DMS 273 (cell line): ENCODE measurements at regions not wholly inside any gene's neighbourhood (a gene's known extent, or its start where the extent isn't known, plus 50 kb on each side); places are given as distances from the start of the nearest gene placed in this dataset.

Experiments used
- DNase-seq: peaks from one replicate; lab custom pipeline; 2025; ENCODE audit not compliant: unreplicated experiment; lab: John Stamatoyannopoulos, UW

DNA sequence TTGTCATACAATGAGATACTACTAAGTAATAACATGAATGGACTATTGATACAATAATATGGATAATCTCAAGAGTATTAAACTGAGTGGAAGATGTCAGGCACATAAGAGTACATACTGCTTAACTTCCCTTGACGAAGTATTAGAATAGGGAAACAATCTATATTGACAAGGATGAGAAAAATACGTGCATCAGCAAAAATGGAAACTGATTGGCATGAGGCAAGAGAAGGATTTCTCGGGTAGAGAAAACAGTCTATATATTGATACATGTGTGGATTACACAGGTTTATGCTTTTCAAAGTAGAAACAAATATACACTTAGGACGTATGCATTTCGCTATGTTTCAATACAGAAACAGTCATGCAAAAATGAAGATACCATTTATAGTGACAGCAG, 57.4 kb downstream of the PRR20E start:
- no peak for DNase-seq

DNA sequence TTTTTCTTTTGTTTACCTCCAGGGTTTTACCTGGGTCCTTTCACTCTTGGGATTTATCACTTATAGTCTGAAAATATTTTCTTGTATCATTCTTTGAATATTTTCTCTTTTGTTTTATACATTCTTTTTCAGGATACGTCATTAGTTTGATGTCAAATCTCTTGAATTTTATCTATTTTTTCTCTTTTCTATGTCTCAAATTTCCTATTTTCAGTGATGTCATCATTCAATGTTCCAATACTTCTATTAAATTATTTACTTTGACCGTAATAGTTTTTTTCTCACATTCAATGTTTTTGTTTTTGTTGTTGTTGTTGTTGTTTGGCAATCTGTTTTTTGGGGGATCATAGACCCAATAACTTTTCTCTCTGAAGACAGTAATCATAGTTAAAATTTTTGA, 83.5 kb downstream of the PRR20E start:
- no peak for DNase-seq

DNA sequence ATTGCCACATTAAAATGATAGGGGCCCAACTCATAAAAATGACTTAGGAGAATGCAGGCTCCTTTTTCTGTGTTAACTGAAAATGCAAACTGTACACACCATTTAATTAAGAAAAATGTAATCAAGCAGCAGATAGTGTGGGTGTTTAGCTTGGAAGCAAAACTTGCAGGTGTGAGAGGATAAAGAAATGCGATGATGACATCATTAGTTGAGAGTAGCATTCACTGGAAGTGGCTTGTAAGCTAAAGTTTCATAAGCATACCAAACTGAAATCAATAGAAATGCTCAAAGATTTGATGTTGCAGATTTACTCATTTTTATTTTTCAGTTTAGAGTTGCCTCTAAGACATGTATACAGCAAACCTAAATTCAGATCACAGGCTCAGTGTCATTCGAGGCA, 86.6 kb downstream of the PRR20E start:
- DNase-seq, result no peak

DNA sequence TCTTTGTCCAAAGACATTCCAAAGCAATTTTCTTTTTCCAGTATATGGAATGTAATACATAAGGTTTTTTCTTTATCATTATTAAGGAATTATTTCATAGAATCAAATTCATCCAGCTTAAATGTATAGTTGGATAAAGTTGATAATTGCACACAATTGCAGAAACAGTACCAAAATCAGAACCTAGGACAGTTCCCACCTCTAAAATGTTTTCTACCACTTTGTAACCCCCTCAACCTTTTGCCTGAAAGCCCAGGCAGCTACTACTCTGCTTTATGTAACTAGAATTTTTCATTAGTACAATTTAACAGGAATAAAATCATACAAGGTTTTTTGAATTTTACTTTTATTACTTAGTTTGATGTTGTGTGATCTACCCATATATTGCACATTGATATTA, 98.0 kb downstream of the PRR20E start:
- DNase-seq, result no peak

DNA sequence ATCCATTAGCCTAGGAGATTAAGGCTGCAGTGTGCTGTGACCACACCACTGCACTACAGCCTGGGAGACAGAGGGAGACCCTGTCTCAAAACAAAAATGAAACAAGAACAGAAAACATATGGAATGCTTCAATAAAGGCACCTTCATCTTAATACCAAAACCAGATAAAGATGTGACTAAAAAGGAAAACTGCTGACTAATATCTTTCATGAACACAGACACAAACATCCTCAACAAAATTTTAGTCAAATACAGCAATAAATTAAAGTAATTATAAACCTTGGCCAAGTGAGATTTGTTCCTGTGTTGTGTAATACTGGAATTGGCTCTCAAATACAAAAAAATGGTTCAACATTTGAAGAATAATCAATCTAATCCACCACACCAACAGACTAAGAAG, 103.5 kb downstream of the PRR20E start:
- no peak for DNase-seq

- no peak for DNase-seq
Measured at GRCh38 chr13:57286511-57287098, 119.6 kb downstream of the PRR20E start.

- DNase-seq, result no peak
Measured at GRCh38 chr13:57302604-57303003, 135.6 kb downstream of the PRR20E start.

DNA sequence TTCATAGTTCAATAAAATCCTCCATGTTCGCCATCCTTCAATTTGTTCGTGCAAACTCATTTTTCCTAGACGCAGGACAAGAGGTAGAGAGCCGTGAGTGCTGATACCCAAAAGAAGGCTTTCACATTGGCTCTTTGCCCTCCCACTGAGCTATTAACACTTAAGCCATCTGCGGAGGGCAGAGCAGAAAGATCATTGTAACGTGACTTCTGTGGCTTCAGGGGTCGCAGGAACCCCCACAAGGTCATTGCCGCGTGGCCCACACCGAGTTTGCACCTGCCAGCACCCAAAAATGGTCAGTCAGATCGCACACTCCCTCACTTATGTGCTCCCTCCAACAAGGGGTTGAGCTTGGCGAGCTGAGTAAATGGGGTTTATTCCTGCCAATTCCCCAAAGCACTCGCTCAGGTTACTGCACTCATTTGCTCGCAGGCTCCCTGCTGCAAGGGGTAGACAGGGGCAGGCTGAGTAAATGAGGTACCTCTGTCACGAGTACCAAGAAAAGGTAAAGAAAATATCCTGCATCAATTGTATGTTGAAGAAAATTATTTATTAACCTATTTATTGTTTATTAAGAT, 144.1 kb downstream of the PRR20E start:
- DNase-seq, result no peak

- no peak for DNase-seq
Measured at GRCh38 chr13:57314897-57315520, 148.0 kb downstream of the PRR20E start.

DNA sequence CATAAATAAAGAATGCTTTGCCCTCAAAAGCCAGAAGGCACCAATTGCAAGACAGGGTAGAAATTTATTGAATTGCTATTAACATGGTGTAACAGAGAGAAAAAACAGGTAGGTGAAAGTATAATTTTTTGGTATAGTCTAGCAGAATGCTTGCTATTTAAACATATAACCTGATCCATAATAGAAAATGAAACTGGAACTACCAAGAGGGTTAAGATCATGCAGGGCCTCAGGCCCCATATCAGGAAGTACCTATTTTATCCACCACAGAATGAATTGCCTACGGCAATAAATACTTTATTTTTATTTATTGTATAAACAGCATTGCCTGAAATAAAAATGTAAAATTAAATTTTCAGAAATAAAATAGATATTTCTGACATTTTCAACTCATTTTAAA, 159.5 kb downstream of the PRR20E start:
- DNase-seq, result no peak

DNA sequence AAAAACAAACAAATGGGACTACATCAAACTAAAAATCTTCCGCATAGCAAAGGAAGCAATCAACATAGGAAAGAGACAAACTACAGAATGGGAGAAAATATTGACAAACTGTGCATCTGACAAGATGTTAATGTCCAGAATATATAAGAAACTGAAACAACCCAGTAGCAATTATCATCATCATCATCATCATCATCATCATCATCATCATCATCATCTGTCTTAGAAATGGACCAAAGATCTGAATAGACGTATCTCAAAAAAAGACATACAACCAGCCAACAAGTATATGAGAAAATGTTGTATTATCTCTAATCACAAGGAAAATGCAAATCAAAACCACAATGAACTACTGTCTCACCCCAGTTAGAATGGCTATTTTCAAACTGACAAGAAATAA, 173.9 kb downstream of the PRR20E start:
- no peak for DNase-seq

DNA sequence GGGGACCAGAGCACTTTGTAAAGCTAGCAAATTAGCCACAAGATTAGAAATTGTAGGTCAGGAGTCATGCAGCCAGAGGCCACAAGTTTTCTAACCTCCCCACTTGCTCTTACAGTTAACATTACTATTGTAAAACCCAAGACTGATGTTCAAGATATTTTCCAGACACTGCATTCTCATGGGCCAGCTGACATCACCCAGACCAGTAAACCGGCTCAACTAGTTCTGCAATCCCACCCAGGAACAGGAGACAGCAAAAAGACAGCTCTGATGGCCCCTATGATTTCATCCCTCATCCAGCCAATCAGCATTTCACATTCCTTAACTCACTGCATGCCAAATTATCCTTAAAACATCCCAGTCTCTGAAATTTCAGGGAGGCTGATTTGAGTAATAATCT, 178.5 kb downstream of the PRR20E start:
- DNase-seq, result no peak

GRCh38 chr13:57346786-57347185, 179.8 kb downstream of the PRR20E start:
- DNase-seq, result no peak

DNA sequence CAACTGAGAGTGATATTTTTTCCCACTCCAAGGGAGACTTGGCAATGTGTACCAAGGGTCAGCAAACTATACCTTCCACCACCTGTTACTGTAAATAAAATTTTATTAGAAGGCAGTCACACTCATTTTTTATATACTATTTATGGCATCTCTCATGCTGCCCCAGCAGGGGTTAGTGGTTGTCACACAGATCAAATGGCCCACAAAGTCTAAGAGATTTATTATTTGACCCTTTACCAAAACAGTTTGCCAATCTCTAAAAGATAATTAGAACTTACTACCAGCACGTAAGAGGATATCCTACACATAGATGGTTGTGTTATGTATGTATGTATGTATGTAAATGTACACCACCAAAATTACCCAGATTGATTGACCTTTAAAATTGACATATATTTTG, 185.1 kb downstream of the PRR20E start:
- no peak for DNase-seq

DNA sequence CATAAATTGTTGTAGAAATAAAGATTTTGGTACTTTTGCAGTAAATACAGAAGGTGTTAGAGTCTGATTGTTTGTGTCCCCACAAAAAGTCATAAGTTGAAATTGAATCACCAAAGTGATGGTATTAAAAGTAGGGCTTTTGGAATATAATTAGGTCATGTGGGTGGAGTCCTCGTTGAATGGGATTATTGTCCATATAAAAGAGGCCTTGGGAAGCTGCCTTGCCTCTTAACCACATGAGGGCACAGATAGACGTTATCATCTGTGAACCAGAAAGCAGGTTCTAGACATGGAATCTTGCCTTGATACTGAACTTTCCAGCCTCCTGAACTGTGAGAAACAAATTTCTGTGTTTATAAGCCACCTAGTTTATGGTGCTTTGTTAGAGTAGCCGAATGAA, 186.8 kb downstream of the PRR20E start:
- no peak for DNase-seq

DNA sequence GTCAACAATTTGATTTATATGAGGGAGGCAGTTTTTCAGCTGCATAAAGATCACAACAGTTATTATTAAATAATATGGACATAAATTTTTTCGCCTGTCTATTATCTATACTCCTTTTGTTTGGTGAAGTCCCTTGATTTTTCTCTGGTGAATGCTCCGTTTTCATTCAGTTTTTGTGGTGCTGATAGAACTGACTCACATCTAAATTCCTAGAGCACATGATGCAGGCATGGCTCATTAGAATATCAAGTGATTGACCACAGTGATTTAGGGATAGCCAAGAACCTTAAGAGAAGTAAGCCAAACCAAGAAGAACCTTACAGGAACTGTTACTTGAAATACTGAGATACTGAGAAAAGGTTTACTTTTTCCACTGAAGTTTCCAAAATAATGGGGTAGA, 208.9 kb downstream of the PRR20E start:
- DNase-seq, result no peak

DNA sequence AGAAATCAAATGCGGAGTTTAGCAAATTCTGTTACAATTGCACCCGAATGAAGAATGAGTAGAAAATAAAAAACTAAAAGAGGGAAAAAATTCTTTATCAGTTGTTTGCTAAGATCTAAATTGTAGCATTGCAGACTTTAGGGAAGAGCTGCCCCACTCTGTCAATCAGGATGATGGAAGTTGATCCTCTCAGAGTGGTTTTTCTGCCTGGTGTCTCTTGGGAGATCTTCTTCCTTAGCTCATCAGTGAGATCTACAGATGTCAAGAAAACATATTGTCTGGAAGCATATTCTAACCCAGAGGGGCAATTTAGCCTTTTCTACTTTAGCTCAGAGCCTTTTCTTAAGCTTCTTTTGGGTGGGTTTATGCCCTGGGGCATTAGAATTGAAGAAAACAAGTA, 223.2 kb upstream of the PCDH17 start:
- DNase-seq, result no peak

DNA sequence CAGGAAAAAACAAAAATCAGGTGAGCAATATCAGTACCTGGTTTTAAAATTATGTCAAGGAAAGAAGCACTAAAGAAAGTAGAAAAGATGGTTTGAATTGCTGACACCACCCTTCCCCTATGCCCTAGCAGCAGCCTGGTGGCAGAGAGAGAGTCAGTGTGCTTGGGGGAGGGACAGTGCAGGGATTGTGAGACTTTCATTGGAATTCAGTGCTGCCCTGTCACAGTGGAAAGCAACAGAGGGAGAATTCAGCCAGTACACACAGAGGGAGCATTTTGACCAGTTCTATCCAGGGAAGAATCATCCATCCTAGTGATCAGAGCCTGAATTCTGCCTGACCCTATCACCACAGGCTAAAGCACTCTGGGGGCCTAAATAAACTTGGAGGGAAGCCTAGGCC, 222.4 kb upstream of the PCDH17 start:
- DNase-seq, result no peak

DNA sequence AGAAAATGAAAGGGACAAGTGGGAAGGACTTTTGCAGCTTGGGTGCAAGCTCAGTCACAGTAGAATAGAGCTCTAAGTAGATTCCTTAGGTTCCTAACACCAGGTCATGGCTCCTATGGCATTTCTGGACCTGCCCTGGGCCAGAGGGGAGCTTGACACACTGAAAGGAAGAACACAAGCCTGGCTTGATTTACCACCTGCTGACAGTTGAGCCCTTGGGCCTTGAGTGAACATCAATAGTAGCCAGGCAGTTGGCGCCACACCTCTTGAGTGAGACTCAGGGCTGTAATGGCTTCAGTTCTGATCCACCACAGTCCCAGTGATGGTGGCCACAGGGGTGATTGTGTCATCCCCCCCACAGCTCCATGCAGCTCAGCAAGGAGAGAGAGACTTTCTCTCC, 221.9 kb upstream of the PCDH17 start:
- DNase-seq, result no peak

- no peak for DNase-seq
Measured at GRCh38 chr13:57418067-57418677, 213.4 kb upstream of the PCDH17 start.

GRCh38 chr13:57424379-57424778, 207.2 kb upstream of the PCDH17 start:
- no peak for DNase-seq

GRCh38 chr13:57425531-57425930, 206.0 kb upstream of the PCDH17 start:
- DNase-seq, result no peak

GRCh38 chr13:57437587-57437986, 194.0 kb upstream of the PCDH17 start:
- no peak for DNase-seq
